Activated CD4-positive, alpha-beta T cell treated with anti-CD3 and anti-CD28 coated beads, Interleukin-2, amount 50 U/mL, for 4 hours (primary cell): ENCODE measurements at regions not wholly inside any gene's neighbourhood (a gene's known extent, or its start where the extent isn't known, plus 50 kb on each side); places are given as distances from the start of the nearest gene placed in this dataset.
"Not testable (repeated sequence)": the region's sequence is repeated elsewhere in the genome, so short reads cannot be mapped to it uniquely, and the experiment has no call there.

Source experiments
- DNase-seq, 2 experiments: peaks; one replicate each; pipeline ENCODE4 v3.0.0-alpha.2; 2020

DNA sequence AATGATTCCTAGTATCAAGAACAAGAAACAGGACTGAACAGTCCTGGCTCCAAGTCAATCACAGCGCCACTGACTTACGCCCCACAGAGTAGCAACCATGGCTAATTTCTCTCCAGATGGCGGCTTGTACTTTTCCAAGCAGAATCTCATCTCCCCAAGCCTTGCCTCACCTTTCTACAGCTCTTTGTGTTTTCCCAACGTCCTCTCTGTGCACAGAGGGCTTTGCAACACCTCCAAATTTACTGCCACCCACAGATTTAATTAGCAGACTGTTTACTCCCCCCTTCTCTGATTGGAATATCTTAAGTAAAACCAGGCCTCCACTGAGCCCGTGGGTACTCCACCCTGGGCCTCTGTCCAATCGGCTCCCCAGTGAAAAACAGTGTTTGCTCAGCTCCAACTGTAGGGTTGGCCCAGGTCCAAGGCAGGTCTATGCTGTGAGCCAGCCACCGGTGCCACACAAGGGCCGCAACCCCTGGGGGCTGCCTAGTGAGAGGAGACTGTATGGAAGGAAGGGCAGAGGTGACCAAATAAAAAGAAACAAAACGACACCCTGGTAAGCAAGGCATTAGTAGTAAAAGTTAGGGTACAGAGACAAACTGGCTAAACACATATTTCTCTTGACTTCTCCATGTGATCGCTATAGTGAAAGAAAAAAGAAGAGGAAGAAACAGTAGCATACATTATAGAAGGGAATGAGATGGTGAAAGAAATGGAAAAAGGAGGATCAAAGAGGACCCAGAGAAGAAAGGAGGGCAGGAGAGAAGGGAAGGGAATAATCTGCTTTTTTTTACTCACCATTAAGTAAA, 128.4 kb upstream of the SOD1 start:
- no peak for DNase-seq

DNA sequence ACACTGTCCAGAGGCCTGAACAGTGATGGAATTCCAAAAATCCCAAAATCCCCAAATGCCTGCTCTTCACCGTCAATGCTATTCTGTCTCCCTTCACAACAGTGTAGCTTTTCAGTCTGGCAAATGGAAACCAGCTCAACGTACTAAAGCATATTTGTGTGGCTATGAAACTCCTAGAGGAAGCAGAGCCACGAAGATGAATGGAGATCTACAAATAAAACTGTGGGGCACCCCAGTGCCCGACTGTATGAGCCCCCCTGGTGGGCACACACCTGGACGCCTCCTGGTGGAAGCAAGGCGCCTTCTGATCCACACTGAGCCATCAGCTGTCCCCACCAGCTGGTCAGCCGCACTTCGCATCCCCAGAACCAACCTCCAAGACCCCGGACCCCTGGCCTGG, 129.1 kb upstream of the SOD1 start:
- no peak for DNase-seq

GRCh38 chr21:31529406-31529805, 130.1 kb upstream of the SOD1 start:
- DNase-seq: no peak

GRCh38 chr21:31526040-31526439, 133.5 kb upstream of the SOD1 start:
- no peak for DNase-seq

DNA sequence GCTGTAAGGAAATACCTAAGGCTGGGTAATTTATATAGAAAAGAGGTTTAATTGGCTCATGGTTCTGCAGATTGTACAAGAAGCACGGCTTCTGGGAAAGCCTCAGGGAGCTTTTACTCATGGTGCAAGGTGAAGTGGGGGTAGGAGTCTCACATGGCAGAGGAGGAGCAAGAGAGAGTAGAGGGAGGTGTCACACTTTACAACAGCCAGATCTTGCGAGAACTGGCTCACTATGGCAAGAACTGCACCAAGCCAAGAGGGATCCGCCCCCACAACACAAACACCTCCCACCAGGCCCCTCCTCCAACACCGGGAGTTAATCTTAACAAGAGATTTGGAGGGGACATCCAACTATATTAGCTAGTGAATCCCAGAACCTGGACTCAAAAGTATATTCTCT, 135.4 kb upstream of the SOD1 start:
- no peak for DNase-seq

- DNase-seq: no peak
Measured at GRCh38 chr21:31521515-31521914, 138.0 kb upstream of the SOD1 start.

DNA sequence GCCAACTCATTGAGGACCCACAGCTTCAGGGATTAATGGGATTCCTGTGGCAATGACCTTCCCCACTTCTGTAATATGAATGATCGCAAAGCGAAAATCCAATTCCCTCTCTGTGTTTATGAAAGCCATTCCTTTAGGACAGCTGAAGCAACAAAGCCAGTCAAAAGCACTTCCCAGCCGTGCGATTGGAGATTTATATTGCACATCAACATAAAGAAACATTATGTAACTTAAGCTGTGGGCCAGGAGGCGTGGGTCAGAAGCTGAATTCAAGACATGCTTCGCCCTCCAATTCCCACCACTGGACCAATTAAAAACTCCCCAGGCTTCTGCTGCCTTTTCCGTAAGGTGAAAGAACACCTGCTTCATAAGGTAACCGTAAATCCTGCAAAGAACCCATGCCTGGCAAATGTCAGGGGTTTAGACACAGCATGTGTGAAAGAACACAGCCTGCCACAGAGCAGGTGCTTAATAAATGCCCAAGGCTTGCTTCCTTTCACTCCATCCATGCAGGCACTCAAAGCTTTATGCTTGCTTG, 138.9 kb upstream of the SOD1 start:
- no peak for DNase-seq

GRCh38 chr21:31518580-31518979, 140.9 kb upstream of the SOD1 start:
- DNase-seq: no peak

GRCh38 chr21:31517664-31518414, 141.7 kb upstream of the SOD1 start:
- DNase-seq: no peak

- no peak for DNase-seq
Measured at GRCh38 chr21:31515253-31515652, 144.2 kb upstream of the SOD1 start.

DNA sequence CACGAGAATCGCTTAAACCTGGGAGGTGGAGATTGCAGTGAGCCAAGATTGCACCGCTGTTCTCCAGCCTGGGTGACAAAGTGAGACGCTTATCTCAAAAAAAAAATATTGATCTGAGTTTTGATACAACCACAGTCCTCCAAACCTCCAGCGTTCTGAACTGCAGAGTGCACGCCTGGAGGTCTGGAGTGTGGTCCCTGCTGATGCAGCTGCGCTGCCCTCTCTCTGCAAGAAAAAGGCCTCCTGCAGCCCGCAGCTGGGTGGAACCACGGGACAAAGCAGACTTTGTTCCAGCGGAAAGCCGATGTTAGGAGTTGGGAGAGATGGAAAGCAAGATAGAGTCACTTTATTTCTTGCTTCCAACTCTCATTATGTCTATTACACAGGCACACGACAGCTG, 144.9 kb upstream of the SOD1 start:
- DNase-seq: no peak

DNA sequence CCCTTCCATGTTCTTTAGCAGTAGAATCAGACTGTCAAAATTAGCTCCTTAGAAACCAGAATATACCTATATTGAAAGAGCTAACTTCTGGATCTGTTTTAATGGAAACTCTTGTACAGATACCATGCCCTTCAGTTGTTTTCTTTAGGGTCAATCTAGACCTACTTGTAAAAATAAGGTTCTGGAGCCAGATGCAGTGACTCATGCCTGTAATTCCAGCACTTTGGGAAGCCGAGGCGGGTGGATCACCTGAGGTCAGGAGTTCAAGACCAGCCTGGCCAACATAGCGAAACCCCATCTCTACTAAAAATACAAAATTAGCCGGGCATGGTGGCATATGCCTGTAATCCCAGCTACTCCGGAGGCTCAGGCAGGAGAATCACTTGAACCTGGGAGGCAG, 146.0 kb upstream of the SOD1 start:
- not testable (repeated sequence) for DNase-seq

- DNase-seq: not testable (repeated sequence)
Measured at GRCh38 chr21:31511999-31512398, 147.5 kb upstream of the SOD1 start.

- DNase-seq: no peak
Measured at GRCh38 chr21:31511258-31511657, 148.2 kb upstream of the SOD1 start.

GRCh38 chr21:31509194-31510017, 150.1 kb upstream of the SOD1 start:
- DNase-seq: peak; percentile 82 to 85

DNA sequence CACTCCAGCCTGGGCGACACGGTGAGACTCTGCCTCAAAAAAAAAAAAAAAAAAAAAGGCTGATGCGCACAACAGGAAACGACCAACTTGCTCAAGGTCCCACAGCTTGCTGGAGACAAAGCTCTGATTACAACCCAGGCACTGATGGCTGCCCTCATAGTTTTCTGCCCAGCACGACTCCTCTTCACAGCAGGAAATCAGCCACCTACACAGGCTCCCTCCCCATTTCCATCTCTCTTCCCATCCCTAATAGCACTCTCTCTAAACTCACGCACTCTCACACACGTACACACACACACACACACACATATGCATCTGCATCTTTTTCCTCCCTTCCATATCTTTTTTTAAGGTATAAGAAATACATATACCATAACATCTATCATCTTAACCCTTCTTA, 153.5 kb upstream of the SOD1 start:
- no peak for DNase-seq

GRCh38 chr21:31503939-31504338, 155.6 kb upstream of the SOD1 start:
- no peak for DNase-seq

DNA sequence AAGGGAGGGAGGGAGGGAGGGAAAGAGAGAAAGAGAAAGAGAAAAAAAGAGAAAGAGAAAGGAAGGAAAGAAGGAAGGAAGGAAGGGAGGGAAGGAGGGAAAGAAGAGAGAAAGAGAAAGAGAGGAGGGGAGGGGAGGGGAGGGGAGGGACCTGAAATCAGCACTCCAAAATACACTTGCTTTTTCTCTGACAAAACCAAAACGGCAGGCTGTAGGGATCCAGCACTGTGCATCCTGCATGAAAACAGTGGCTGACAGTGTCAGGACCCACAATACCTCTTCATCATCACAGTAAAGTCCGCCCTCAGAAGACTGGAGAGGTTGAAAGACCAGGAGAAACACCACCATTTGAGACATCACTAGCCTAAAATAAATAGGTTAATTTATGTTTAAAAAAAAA, 156.0 kb upstream of the SOD1 start:
- no peak for DNase-seq

DNA sequence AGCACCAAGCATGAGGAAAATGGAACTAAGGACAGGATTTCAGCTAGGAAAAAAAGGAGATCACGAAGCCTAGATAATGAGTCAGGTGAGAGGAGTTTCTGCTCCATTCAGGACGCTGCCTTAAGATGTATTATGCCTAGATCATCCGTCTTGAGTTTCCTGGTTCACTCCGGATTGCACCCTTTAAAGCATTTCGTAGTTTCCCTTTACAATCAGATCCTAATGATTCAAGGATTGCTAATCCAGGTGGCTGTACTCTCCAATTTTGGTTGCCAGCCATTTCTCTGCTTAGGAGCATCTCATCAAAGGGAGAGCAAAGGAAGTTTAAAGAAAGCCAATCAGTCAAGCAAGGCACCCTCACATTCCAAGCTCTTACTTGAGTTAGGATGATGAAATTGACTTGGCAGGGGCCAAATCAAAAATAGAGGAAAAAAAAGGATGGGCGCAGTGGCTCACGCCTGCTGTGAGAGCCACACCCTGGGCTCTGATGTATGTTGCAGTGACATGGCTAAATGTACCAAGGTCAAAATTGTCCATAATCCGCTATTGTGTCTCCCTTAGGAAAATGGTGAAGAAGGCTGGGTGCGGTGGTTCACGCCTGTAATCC, 156.9 kb upstream of the SOD1 start:
- DNase-seq: no peak

GRCh38 chr21:31501926-31502325, 157.6 kb upstream of the SOD1 start:
- DNase-seq: no peak

DNA sequence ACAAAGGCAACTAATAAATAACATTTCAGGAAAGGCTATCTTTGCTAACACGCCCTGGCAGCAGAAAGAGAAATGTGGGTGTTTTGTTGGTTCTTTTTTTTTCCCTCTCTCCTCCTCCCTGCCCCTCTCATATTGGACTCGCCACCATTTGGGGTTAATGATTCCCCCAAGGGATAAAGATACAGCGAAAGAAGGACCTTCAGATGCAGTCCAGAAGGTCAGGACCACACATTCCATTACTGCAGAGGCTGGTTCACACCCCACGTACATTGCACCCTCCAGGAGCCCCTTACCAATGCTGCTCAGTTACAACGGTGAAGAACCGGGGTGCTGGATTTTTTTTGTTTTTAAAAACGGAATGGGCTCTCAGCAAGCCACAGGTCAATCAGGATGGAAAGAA, 156.9 kb upstream of the TIAM1 start:
- no peak for DNase-seq

DNA sequence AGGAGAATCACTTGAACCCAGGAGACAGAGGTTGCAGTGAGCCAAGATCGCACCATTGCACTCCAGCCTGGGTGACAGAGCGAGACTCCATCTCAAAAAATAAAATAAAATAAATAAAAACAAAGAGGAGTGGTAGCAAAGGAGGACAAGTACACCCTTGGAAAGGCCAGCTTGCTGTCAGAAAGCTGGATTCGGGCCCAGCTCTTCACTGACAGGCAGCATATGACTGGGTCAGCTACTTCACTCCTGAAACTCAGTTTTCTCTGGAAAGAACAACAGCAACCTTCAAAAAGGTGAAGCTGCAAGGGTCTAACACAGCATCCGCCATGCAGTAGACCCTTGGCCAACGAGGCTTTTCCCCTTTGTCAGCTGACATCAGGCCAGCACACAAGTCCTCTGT, 156.0 kb upstream of the TIAM1 start:
- no peak for DNase-seq

GRCh38 chr21:31498985-31499384, 154.9 kb upstream of the TIAM1 start:
- DNase-seq: no peak
